ENCODE measurements at regions not wholly inside any gene's neighbourhood (a gene's known extent, or its start where the extent isn't known, plus 50 kb on each side); places are given as distances from the start of the nearest gene placed in this dataset.

- TF ChIP-seq CTCF (IDR thresholded peaks at IDR 0.05), result no peak
- 62% methylated on average over 11 of the region's 12 CpGs for WGBS (ENCODE audit: insufficient coverage)
- peaks cover 9% of the 10 kb centered on the region for H3K9me3 ChIP-seq (ENCODE audit: control insufficient read depth, insufficient read depth, low read length)
- H3K27me3 ChIP-seq (ENCODE audit: control insufficient read depth, insufficient read depth, low read length), result no peaks in the 10 kb centered on the region
- intact Hi-C loops (cut with micrococcal nuclease), result no loop called here
- Mint-ChIP-seq H3K36me3 (peaks cover 10% of the 10 kb centered on the region), H3K4me3 (no peak overlapping the region), H3K27me3 (ENCODE audit: low read depth in 2 of 2) (no peaks in the 10 kb centered on the region), H3K27ac (no peak overlapping the region), H3K4me1 (no peaks in the 10 kb centered on the region), H3K9me3 (peaks cover 16 to 17% of the 10 kb centered on the region in 2 donors)
- H3K27ac ChIP-seq (ENCODE audit: low read length), result no peak overlapping the region
- DNase-seq (no peak), ATAC-seq (no peak)
- H3K36me3 ChIP-seq (ENCODE audit: control insufficient read depth, insufficient read depth, low read length), result no peaks in the 10 kb centered on the region
- H3K4me1 ChIP-seq (ENCODE audit: control insufficient read depth, insufficient read depth, low read length), result no peaks in the 10 kb centered on the region
- H3K4me3 ChIP-seq (ENCODE audit: low read length), result no peak overlapping the region
These were observed 448.2 kb upstream of the FAT1 start for GRCh38 chr4:187171706-187172339.

- TF ChIP-seq CTCF (IDR thresholded peaks at IDR 0.05), result no peak
- ATAC-seq (no peak), DNase-seq (no peak)
- peaks cover 16 to 17% of the 10 kb centered on the region in 2 donors for H3K9me3 Mint-ChIP-seq
- peaks cover 10% of the 10 kb centered on the region for H3K36me3 Mint-ChIP-seq
- Histone ChIP-seq H3K36me3 (ENCODE audit: control insufficient read depth, insufficient read depth, low read length) (no peaks in the 10 kb centered on the region), H3K4me3 (ENCODE audit: low read length) (no peak overlapping the region), H3K27ac (ENCODE audit: low read length) (no peak overlapping the region), H3K27me3 (ENCODE audit: control insufficient read depth, insufficient read depth, low read length) (no peaks in the 10 kb centered on the region), H3K9me3 (ENCODE audit: control insufficient read depth, insufficient read depth, low read length) (peaks cover 9% of the 10 kb centered on the region), H3K4me1 (ENCODE audit: control insufficient read depth, insufficient read depth, low read length) (no peaks in the 10 kb centered on the region)
- H3K27me3 Mint-ChIP-seq (ENCODE audit: low read depth in 2 of 2), result no peaks in the 10 kb centered on the region
- intact Hi-C loops (cut with micrococcal nuclease), result no loop called here
- no peaks in the 10 kb centered on the region for H3K4me1 Mint-ChIP-seq
- WGBS (ENCODE audit: insufficient coverage), result 71% methylated on average over 7 of the region's 7 CpGs
- no peak overlapping the region for H3K27ac Mint-ChIP-seq
- no peak overlapping the region for H3K4me3 Mint-ChIP-seq
These were observed 448.7 kb upstream of the FAT1 start for GRCh38 chr4:187172340-187172761.

GRCh38 chr4:187174749-187175148, 451.1 kb upstream of the FAT1 start:
- Histone ChIP-seq H3K27me3 (ENCODE audit: control insufficient read depth, insufficient read depth, low read length) (no peaks in the 10 kb centered on the region), H3K9me3 (ENCODE audit: control insufficient read depth, insufficient read depth, low read length) (peaks cover 9% of the 10 kb centered on the region), H3K4me3 (ENCODE audit: low read length) (no peak overlapping the region), H3K36me3 (ENCODE audit: control insufficient read depth, insufficient read depth, low read length) (no peaks in the 10 kb centered on the region), H3K27ac (ENCODE audit: low read length) (no peak overlapping the region), H3K4me1 (ENCODE audit: control insufficient read depth, insufficient read depth, low read length) (no peaks in the 10 kb centered on the region)
- WGBS (ENCODE audit: insufficient coverage), result 87% methylated on average over 7 of the region's 8 CpGs
- Mint-ChIP-seq H3K4me3 (no peak overlapping the region), H3K4me1 (no peaks in the 10 kb centered on the region), H3K27ac (no peak overlapping the region), H3K36me3 (peaks cover 10% of the 10 kb centered on the region), H3K9me3 (peaks cover 14 to 17% of the 10 kb centered on the region in 2 donors), H3K27me3 (ENCODE audit: low read depth in 2 of 2) (no peaks in the 10 kb centered on the region)
- TF ChIP-seq CTCF (IDR thresholded peaks at IDR 0.05), result no peak
- no peak for DNase-seq
- intact Hi-C loops (cut with micrococcal nuclease), result no loop called here
- no peak for ATAC-seq

- Mint-ChIP-seq H3K36me3 (peaks cover 10% of the 10 kb centered on the region), H3K4me1 (no peaks in the 10 kb centered on the region), H3K4me3 (no peak overlapping the region), H3K27me3 (ENCODE audit: low read depth in 2 of 2) (no peaks in the 10 kb centered on the region), H3K27ac (no peak overlapping the region), H3K9me3 (peaks cover 14 to 17% of the 10 kb centered on the region in 2 donors)
- Histone ChIP-seq H3K27ac (ENCODE audit: low read length) (no peak overlapping the region), H3K4me3 (ENCODE audit: low read length) (no peak overlapping the region), H3K9me3 (ENCODE audit: control insufficient read depth, insufficient read depth, low read length) (peaks cover 9% of the 10 kb centered on the region), H3K4me1 (ENCODE audit: control insufficient read depth, insufficient read depth, low read length) (no peaks in the 10 kb centered on the region), H3K36me3 (ENCODE audit: control insufficient read depth, insufficient read depth, low read length) (no peaks in the 10 kb centered on the region), H3K27me3 (ENCODE audit: control insufficient read depth, insufficient read depth, low read length) (no peaks in the 10 kb centered on the region)
- 70% methylated on average over 5 of the region's 5 CpGs for WGBS (ENCODE audit: insufficient coverage)
- intact Hi-C loops (cut with micrococcal nuclease), result no loop called here
- no peak for TF ChIP-seq CTCF (IDR thresholded peaks at IDR 0.05)
- no peak for DNase-seq
- ATAC-seq, result no peak
These were observed 451.5 kb upstream of the FAT1 start for GRCh38 chr4:187175197-187175596.
